ENCODE measurements at regions not wholly inside any gene's neighbourhood (a gene's known extent, or its start where the extent isn't known, plus 50 kb on each side); places are given as distances from the start of the nearest gene placed in this dataset.

GRCh38 chr9:129363216-129363873 is 185.3 kb upstream of the IER5L start:
- no peak for DNase-seq (ENCODE audit: low read depth)

GRCh38 chr9:129362287-129363000 is 184.4 kb upstream of the IER5L start:
- no peak for DNase-seq (ENCODE audit: low read depth)

- no peak for DNase-seq (ENCODE audit: low read depth)
These were observed 183.1 kb upstream of the IER5L start for GRCh38 chr9:129361196-129361595.

- DNase-seq (ENCODE audit: low read depth), result no peak
These were observed 182.0 kb upstream of the IER5L start for GRCh38 chr9:129359916-129360536.

- no peak for DNase-seq (ENCODE audit: low read depth)
These were observed 181.2 kb upstream of the IER5L start for GRCh38 chr9:129359162-129359811.

- DNase-seq (ENCODE audit: low read depth), result no peak
These were observed 180.6 kb upstream of the IER5L start for GRCh38 chr9:129358621-129359154.

GRCh38 chr9:129357773-129358245 is 179.7 kb upstream of the IER5L start:
- DNase-seq (ENCODE audit: low read depth), result no peak

- no peak for DNase-seq (ENCODE audit: low read depth)
These were observed 179.1 kb upstream of the IER5L start for GRCh38 chr9:129356871-129357772.

GRCh38 chr9:129355631-129356030 is 177.6 kb upstream of the IER5L start:
- no peak for DNase-seq (ENCODE audit: low read depth)

- DNase-seq (ENCODE audit: low read depth), result no peak
These were observed 176.4 kb upstream of the IER5L start for GRCh38 chr9:129354498-129354897.

- DNase-seq (ENCODE audit: low read depth), result peak; percentile 27
These were observed 175.8 kb upstream of the IER5L start for GRCh38 chr9:129353697-129354336.

GRCh38 chr9:129352146-129352865 is 174.2 kb upstream of the IER5L start:
- DNase-seq (ENCODE audit: low read depth), result no peak

GRCh38 chr9:129351642-129352145 is 173.6 kb upstream of the IER5L start:
- DNase-seq (ENCODE audit: low read depth), result no peak

- DNase-seq (ENCODE audit: low read depth), result no peak
These were observed 173.1 kb upstream of the IER5L start for GRCh38 chr9:129351058-129351641.

- DNase-seq (ENCODE audit: low read depth), result no peak
These were observed 172.3 kb upstream of the IER5L start for GRCh38 chr9:129350143-129350935.

GRCh38 chr9:129349665-129349947 is 171.5 kb upstream of the IER5L start:
- DNase-seq (ENCODE audit: low read depth), result no peak

- DNase-seq (ENCODE audit: low read depth), result no peak
These were observed 171.0 kb upstream of the IER5L start for GRCh38 chr9:129348890-129349664.
